Inferior parietal cortex (tissue), 1 donor: ENCODE measurements at regions not wholly inside any gene's neighbourhood (a gene's known extent, or its start where the extent isn't known, plus 50 kb on each side); places are given as distances from the start of the nearest gene placed in this dataset.

Experiments used
- DNase-seq: peaks from one replicate; pipeline ENCODE4 v3.0.0-alpha.2; 2016; ENCODE audit errors: extremely low spot score

GRCh38 chr6:134866563-134866962 is 83.3 kb downstream of the ALDH8A1 start:
- DNase-seq, result no peak

DNA sequence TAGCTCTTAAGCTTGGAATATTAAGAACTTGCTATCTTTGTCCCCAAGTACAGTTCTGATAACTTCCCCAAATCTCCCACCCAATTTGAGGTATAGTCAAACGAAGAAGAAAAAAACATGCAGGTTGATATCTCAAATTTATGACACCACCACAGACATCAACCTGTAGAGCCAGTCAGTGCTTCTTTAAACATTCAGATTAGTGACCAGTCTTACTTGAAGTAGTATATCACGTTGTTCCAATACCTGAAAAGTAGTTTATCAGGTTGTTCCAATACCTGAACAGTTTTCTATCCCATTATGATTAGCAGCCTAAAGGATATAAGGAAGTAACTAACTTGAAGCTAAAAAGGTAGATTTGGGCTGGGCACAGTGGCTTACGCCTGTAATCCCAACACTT is 85.3 kb downstream of the ALDH8A1 start:
- no peak for DNase-seq

GRCh38 chr6:134863763-134864510 is 86.0 kb downstream of the ALDH8A1 start:
- DNase-seq, result no peak

DNA sequence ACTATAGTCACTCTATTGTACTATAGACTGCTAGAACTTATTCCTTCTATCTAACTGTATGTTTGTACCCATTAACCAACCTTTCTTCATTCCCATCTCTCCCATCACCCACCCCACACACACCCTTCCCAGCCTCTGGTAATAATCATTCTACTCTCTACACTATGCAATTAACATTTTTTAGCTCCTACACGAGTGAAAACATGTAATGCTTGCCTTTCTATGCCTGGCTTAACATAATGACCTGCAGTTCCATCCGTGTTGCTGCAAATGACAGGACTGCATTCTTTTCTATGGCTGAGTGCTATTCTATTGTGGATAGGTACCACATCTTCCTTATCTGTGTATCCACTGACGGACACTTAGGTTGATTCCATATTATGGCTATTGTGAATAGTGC is 95.5 kb downstream of the ALDH8A1 start:
- DNase-seq, result no peak

GRCh38 chr6:134853111-134854055 is 96.5 kb downstream of the ALDH8A1 start:
- DNase-seq, result no peak

GRCh38 chr6:134851548-134851947 is 98.4 kb downstream of the ALDH8A1 start:
- no peak for DNase-seq

DNA sequence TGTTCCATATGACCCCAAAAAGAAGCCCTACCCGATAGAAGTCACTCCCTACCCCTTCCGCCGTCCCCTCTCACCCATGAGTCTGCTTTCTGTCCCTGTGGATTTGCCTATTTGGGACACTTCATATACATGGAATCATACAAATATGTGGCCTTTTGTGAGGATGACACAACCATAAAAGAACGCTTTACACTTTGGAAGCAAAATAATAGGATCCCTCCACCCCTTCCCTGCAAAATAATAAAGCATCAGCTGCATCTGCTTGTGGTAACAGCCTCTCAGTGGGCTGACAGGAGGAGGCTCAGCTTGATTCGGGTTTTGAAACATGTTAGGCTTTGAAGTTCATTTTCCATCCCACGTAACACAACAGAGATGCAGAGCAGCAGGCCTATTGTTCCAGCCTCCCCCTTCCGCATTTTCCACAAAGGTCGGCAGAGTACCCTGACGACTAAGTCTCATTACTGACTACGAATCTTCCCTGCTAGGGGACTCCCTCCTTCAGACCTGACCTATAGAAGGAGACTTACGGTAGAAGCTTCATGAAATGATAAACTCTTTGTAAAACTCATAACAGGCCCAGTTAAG is 99.1 kb downstream of the ALDH8A1 start:
- no peak for DNase-seq

DNA sequence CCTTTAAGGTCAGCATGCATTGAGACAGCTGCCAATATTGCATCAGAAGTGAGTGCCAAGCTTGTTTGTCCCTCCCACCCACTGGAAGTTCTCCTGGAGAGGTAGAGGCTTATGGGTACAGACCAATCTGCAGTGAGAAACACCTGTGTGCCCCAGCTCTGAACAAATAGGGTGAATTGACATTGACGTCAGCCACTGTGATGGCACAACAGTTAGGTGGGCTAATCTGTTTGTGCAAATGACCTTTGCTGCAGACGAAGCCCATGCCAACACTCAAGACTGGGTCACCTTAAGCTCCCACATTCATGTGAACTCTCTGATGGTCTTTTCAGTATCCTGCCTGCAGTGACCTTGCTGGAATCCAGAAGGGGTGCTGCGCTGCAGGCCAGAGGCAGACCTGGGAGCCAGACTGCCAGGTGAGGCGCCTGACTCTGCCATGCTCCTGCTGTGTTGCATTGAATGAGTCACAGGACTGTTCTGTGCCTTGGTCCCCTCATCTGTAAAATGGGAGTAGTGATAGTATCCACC is 99.9 kb downstream of the ALDH8A1 start:
- DNase-seq, result no peak

DNA sequence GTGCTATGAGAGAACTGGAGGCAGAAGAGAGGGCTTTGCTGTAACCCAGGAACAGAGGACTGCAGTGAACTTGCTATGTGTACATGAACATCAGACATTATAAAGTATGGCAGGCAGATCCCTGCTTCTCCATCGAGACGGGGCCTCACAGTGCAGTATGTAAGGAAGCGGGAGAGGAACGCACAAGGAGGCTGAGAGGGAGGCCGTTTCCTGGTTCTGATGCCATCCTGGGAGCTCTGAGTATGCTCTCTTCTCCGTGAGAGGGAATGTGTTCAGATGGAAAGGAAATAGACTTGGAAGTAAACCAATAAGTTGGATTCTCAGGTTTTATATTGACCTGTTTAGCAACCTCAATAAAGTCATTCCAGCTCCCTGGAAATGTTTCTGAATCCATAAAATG is 101.8 kb downstream of the ALDH8A1 start:
- no peak for DNase-seq

DNA sequence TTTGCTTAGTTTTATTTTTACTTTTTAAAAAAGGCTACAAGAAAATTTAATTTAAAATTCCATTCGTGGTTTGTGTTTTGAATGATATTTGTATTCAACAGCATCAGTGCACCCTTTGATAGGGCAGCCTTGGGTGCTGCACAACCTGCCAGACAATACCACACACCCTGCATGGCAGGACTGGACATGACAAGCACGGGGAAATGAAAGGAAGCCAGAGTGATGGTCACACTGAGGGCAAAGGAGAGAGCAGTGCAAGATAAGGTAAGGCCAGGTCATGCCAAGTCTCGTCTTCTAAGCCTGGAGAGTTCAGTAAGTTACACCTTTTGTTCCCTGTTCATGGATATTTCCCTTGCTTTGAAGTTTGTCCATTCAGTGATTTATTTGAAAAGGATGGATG is 103.0 kb downstream of the ALDH8A1 start:
- no peak for DNase-seq

GRCh38 chr6:134846031-134846430 is 103.9 kb downstream of the ALDH8A1 start:
- DNase-seq, result no peak

- DNase-seq, result no peak
Measured at GRCh38 chr6:134844120-134844519, 105.8 kb downstream of the ALDH8A1 start.

DNA sequence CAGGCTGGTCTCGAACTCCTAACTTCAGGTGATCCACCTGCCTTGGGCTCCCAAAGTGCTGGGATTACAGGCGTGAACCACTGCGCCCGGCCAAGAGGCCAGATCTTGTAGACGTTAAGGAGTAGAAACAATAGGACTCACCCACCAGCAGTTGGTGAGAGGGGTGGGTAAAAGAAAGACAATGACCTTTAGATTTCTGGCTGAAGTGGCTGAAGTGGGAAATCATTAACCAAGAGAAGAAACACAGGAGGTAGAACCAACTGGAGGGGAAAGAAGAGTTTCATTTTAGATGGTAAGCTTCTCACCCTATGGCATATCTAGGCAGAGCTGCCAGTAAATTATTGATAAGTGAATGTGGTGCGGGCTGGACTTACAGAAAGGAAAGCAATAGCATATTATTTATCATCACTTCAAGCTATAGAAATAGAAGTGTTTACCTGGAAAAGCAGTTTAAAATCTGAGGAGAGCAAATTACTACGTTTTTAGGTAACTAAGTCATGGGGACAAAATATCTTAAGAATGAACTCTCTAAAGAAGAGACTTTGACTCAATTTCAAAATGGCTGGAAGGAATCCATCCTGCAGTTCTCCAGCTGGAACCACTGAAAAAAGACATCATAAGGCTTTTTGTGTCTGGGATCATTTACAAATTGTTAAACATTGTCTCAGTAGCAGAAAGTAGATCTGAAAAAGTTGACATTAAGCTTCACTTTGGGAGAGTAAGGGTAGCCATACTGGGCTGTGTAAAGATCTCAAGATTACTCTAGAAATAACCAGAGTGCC is 109.6 kb downstream of the ALDH8A1 start:
- DNase-seq, result no peak

- DNase-seq, result no peak
Measured at GRCh38 chr6:134835993-134836392, 113.9 kb downstream of the ALDH8A1 start.

- no peak for DNase-seq
Measured at GRCh38 chr6:134830940-134831339, 119.0 kb downstream of the ALDH8A1 start.

DNA sequence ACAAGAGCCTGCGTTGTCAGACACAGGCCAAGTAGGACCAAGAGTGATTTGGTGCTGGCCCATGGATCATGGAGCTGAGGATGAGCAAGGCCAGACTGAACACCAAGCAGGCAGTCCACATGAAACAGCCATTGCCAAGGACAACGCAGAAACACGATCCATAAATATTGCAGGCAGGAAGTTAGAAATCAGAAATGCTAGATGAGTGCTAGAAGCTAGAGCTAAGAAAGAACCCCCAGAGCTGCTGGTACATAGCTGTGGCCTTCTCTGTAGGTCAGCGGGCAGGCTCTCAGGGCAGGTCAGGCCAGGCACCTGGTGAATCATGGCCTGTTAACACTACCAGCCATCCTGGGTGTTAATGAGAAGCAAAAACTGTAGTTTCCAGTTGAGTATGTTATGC is 119.7 kb downstream of the ALDH8A1 start:
- no peak for DNase-seq

DNA sequence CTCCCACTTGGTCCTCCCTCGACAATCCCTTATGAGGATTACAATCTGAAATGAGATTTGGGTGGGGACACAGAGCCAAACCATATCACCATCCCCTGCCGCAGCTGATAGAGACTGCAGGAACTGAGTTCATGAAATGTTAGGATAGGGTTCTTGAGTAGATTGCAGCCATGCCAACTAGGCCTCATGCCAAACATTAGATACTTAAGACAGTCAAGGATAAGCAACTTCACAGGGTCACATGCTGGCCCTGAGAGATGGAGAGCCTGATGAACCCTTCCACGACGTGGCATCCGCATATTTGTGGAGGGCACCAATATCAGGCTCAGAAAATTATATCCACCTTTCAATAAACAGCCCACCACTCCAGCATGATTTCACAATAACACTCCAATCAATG is 121.3 kb downstream of the ALDH8A1 start:
- DNase-seq, result no peak

DNA sequence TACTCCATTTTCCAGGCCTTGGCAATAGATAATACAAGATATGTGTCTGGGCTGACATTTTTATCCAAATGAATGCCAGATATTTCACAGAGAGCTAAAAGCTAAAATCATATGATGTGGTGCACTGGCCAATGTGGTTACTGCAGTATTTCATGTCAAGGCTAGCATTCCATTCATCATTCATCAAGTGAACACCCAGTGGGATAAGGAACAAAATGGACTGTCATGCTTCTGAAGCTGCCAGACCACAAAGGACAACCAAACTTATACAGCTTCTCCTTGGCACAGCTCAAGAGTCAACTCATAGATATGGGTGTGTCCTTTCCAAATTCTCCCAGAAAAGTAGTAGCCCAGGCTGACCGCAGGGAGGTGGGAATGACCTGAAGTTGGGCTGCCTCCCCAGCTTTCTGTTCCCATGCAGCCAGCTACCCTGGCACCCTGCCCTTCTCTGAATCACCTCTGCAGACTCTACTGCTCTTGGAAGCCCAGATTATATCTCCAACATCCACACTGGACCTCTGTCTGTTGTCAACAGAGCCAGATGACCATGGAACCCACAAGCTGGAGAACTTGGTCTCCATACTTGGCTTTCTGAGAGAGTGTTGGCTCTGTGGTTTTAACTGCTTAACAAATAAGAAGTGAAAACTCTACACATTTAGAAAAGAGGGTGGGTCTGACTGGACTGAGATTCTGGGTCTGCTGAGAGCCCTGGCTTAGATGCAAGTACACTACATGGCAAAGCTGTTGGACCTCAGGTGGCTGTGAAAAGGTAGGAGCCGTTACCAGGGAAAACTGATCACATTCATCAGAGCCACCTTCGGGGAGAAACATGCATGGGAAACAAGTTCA is 122.8 kb downstream of the ALDH8A1 start:
- DNase-seq, result no peak

- no peak for DNase-seq
Measured at GRCh38 chr6:134823710-134824034, 126.2 kb downstream of the ALDH8A1 start.

GRCh38 chr6:134822920-134823709 is 126.8 kb downstream of the ALDH8A1 start:
- DNase-seq, result peak; percentile 96
